Sigmoid colon (tissue), 6 donors: ENCODE measurements at regions not wholly inside any gene's neighbourhood (a gene's known extent, or its start where the extent isn't known, plus 50 kb on each side); places are given as distances from the start of the nearest gene placed in this dataset.

ENCODE experiments used
- DNase-seq: peaks from one replicate; pipeline ENCODE4 v3.0.0-alpha.2; 2019
- H3K27ac ChIP-seq, 4 donors: fragments of 200-600 bp; sonication (generic); one replicate each; pipeline ENCODE4 v1.5.1; 2016 to 2019; ENCODE audit warnings: mild to moderate bottlenecking in 1 of 4
- H3K27me3 ChIP-seq, 3 donors: fragments of 200-600 bp; sonication (generic); one replicate each; pipeline ENCODE4 v1.5.1; 2019; ENCODE audit warnings: mild to moderate bottlenecking in 1 of 3
- H3K36me3 ChIP-seq, 4 donors: fragments of 200-600 bp; sonication (generic); one replicate each; pipeline ENCODE4 v1.5.1; 2016 to 2019
- H3K4me1 ChIP-seq, 4 donors: fragments of 200-600 bp; sonication (generic); one replicate each; pipeline ENCODE4 v1.5.1; 2017 to 2019
- H3K4me3 ChIP-seq, 4 donors: fragments of 200-600 bp; sonication (generic); one replicate each; pipeline ENCODE4 v1.5.1; 2017 to 2019; ENCODE audit warnings: mild to moderate bottlenecking in 2 of 4, moderate library complexity in 1 of 4
- H3K9me3 ChIP-seq, 4 donors: fragments of 200-600 bp in 3 of 4; sonication (generic) in 3 of 4; one replicate each; pipeline versions ENCODE4 v1.5.1 to v1.6.1; 2013 to 2019
- EP300 ChIP-seq, 4 donors: sonication (generic); formaldehyde crosslinking; IDR thresholded peaks; one replicate each; pipeline ENCODE4 v1.6.1; 2017; ENCODE audit warnings: antibody characterized with exemption in 4 of 4
- POLR2A ChIP-seq, 2 donors: fragments of 450-650 bp; IDR thresholded peaks; one replicate each; pipeline ENCODE4 v1.6.1; 2016; ENCODE audit warnings: antibody characterized with exemption in 2 of 2, mild to moderate bottlenecking in 2 of 2, moderate library complexity in 2 of 2
- POLR2AphosphoS5 ChIP-seq, 4 donors: sonication (generic); formaldehyde crosslinking; IDR thresholded peaks; one replicate each; pipeline ENCODE4 v1.6.1; 2017; ENCODE audit warnings: antibody characterized with exemption in 4 of 4
- WGBS, 2 donors: extraction: QIAGEN DNeasy Blood & Tissue Kit; methylation state at CpG; one replicate each; pipeline ENCODE4 v1.1.7; 2013; 5-methylcytosine and 5-hydroxymethylcytosine counted together
- intact Hi-C: fragments of 100-400 bp; cut with DNase I; formaldehyde crosslinking; loops from one replicate; pipeline ENCODE4 v1.15.1; 2023
- TF ChIP-seq, protein P1 (sequence below), 4 experiments: fragments of 450-650 bp in 3 of 4; fragments of 200-600 bp in 1 of 4; IDR thresholded peaks; one replicate each; pipeline ENCODE4 v1.5.1; 2016 to 2019; ENCODE audit warnings: antibody characterized with exemption in 4 of 4, mild to moderate bottlenecking in 3 of 4, moderate library complexity in 2 of 4
- donor health status: healthy with polysubstance abuse.
- donor health status: healthy.

DNA sequence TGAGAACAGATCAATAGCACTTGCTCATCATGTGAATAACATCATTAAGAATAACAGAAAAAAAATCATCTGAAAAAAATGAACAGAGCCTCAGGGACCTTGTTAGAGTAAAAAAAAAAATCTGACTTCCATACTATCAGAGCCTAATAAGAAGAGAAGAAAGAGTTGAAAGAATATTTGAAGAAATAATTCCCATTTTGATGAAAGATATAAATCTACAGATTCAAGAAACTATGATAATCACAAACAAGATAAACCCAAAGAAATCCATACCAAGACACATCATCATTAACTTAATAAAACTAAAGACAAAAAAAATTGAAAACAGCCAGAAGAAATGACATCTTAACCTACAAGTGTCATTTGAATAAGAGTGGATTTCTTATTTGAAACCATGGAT, 134.4 kb downstream of the BMS1 start:
- no peak overlapping the region for H3K4me3 ChIP-seq
- H3K27me3 ChIP-seq = no peaks in the 10 kb centered on the region
- no peak for DNase-seq
- H3K36me3 ChIP-seq = no peaks in the 10 kb centered on the region
- TF ChIP-seq, protein P1, sequence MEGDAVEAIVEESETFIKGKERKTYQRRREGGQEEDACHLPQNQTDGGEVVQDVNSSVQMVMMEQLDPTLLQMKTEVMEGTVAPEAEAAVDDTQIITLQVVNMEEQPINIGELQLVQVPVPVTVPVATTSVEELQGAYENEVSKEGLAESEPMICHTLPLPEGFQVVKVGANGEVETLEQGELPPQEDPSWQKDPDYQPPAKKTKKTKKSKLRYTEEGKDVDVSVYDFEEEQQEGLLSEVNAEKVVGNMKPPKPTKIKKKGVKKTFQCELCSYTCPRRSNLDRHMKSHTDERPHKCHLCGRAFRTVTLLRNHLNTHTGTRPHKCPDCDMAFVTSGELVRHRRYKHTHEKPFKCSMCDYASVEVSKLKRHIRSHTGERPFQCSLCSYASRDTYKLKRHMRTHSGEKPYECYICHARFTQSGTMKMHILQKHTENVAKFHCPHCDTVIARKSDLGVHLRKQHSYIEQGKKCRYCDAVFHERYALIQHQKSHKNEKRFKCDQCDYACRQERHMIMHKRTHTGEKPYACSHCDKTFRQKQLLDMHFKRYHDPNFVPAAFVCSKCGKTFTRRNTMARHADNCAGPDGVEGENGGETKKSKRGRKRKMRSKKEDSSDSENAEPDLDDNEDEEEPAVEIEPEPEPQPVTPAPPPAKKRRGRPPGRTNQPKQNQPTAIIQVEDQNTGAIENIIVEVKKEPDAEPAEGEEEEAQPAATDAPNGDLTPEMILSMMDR (IDR thresholded peaks at IDR 0.05) = no peak
- TF ChIP-seq POLR2A (IDR thresholded peaks at IDR 0.05) (no peak), EP300 (IDR thresholded peaks at IDR 0.05) (no peak), POLR2AphosphoS5 (IDR thresholded peaks at IDR 0.05) (no peak)
- no peak overlapping the region for H3K27ac ChIP-seq
- no peaks in the 10 kb centered on the region for H3K4me1 ChIP-seq
- H3K9me3 ChIP-seq = peaks cover 0 to 5% (median 2%) of the 10 kb centered on the region in 4 donors
- intact Hi-C loops = no loop called here

DNA sequence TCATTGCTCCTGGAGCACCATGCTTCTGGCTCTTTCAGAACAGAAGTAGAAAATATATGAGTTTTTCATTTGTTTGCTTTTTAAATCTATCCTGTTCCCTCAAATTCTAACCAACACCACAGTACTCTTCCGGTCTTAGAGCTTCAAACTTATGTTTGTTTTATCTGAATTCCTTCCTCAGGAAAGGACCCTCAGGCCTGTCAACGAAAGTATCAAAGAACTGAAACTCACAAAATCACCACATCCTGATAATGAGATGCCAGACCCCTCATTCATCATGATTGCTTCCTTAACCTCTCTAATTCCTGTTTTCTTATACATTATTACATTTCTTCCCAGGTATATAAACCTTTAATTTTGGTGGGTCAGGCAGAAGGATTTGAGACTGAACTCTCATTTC, 135.2 kb downstream of the BMS1 start:
- TF ChIP-seq POLR2A (IDR thresholded peaks at IDR 0.05) (no peak), POLR2AphosphoS5 (IDR thresholded peaks at IDR 0.05) (no peak), EP300 (IDR thresholded peaks at IDR 0.05) (no peak)
- TF ChIP-seq, protein P1 (IDR thresholded peaks at IDR 0.05) = no peak
- intact Hi-C loops = no loop called here
- Histone ChIP-seq H3K27me3 (no peaks in the 10 kb centered on the region), H3K36me3 (no peaks in the 10 kb centered on the region), H3K4me3 (no peak overlapping the region), H3K9me3 (peaks cover 0 to 8% (median 2%) of the 10 kb centered on the region in 4 donors), H3K4me1 (no peaks in the 10 kb centered on the region), H3K27ac (no peak overlapping the region)
- no peak for DNase-seq
- 32 to 40% methylated on average over 2 of the region's 2 CpGs for WGBS, 2 donors

DNA sequence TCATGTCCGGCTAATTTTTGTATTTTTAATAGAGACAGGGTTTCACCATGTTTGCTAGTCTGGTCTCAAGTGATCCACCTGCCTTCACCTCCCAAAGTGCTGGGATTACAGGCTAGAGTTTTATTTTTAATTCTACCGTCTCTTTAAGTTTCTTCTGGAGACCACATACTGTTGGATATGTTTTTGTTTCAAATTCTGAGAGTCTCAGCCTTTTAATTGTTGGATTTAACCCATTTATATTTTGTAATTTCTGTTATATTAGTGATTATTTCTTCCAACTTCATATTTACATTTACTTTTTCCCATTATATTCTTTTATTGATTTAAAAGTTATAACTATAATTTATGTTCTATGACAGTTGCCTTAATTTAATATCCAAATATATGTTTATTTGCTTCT, 139.4 kb downstream of the BMS1 start:
- Histone ChIP-seq H3K4me3 (no peak overlapping the region), H3K27me3 (peaks cover 0 to 2% (median 0%) of the 10 kb centered on the region in 3 donors), H3K27ac (no peak overlapping the region), H3K36me3 (no peaks in the 10 kb centered on the region), H3K4me1 (no peaks in the 10 kb centered on the region), H3K9me3 (peaks cover 0 to 3% (median 0%) of the 10 kb centered on the region in 4 donors)
- no peak for DNase-seq
- intact Hi-C loops = no loop called here
- TF ChIP-seq POLR2A (IDR thresholded peaks at IDR 0.05) (no peak), EP300 (IDR thresholded peaks at IDR 0.05) (no peak), POLR2AphosphoS5 (IDR thresholded peaks at IDR 0.05) (no peak)
- TF ChIP-seq, protein P1 (IDR thresholded peaks at IDR 0.05) = no peak
- 89 to 90% methylated on average over 2 of the region's 2 CpGs for WGBS, 2 donors

DNA sequence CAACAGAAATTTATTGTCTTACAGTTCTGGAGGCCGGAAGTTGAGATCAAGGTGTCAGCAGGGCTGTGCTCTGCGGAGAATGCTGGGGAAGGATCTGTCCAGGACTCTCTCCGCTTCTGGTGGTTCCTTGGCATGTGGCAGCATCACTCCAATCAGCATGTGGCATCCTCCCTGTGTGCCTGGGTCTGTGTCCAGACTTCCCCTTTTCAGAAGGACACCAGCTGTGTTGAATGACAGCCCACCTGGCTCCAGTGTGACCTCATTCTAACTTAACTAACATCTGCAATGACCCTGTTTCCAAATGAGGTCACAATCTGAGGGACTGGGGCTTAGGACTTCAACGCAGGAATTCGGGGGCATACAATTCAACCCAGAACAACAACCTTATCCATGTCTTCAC, 141.9 kb downstream of the BMS1 start:
- Histone ChIP-seq H3K27me3 (peaks cover 0 to 19% (median 11%) of the 10 kb centered on the region in 3 donors), H3K4me1 (no peaks in the 10 kb centered on the region), H3K36me3 (no peaks in the 10 kb centered on the region), H3K27ac (no peak overlapping the region), H3K9me3 (peaks cover 0 to 3% (median 0%) of the 10 kb centered on the region in 4 donors), H3K4me3 (no peak overlapping the region)
- no peak for DNase-seq
- TF ChIP-seq EP300 (IDR thresholded peaks at IDR 0.05) = no peak
- TF ChIP-seq, protein P1 (IDR thresholded peaks at IDR 0.05) = no peak
- no peak for TF ChIP-seq POLR2AphosphoS5 (IDR thresholded peaks at IDR 0.05)
- TF ChIP-seq POLR2A (IDR thresholded peaks at IDR 0.05) = no peak
- intact Hi-C loops = no loop called here
- WGBS, 2 donors = 79 to 83% methylated on average over 5 of the region's 5 CpGs

DNA sequence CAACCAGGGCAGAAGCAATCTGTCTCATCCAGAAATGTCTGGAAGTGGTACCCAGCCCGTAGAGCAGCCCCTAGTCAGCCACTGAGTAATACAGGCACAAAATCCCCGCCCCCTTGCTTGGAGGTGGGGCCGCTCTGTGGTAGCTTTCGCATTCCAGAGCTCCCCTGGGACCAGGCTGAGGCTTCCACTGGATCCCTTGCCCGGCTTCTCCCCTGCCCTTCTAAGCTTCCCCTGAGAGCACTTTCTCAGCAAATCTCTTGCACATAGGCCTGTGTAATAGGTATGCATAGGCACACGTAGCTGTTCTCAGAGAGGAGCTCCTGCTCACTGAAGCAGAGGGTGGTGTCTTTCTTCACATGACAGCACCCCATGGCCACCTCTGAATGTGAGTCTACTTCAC, 144.2 kb downstream of the BMS1 start:
- no peak overlapping the region for H3K4me3 ChIP-seq
- no peak for TF ChIP-seq EP300 (IDR thresholded peaks at IDR 0.05)
- TF ChIP-seq, protein P1 (IDR thresholded peaks at IDR 0.05) = no peak
- no peak for TF ChIP-seq POLR2AphosphoS5 (IDR thresholded peaks at IDR 0.05)
- no peak for TF ChIP-seq POLR2A (IDR thresholded peaks at IDR 0.05)
- no peaks in the 10 kb centered on the region for H3K4me1 ChIP-seq
- WGBS, 2 donors = 52% methylated on average over 6 of the region's 6 CpGs
- intact Hi-C loops = no loop called here
- peaks cover 0 to 36% (median 16%) of the 10 kb centered on the region in 3 donors for H3K27me3 ChIP-seq
- H3K9me3 ChIP-seq = peaks cover 0 to 3% (median 0%) of the 10 kb centered on the region in 4 donors
- no peaks in the 10 kb centered on the region for H3K36me3 ChIP-seq
- no peak overlapping the region for H3K27ac ChIP-seq
- no peak for DNase-seq
